ENCODE measurements at regions not wholly inside any gene's neighbourhood (a gene's known extent, or its start where the extent isn't known, plus 50 kb on each side); places are given as distances from the start of the nearest gene placed in this dataset.
A peak's percentile ranks its signal among the peaks of the same experiment; 100 is the strongest.

GRCh38 chr22:48800036-48800885 lies 1027.4 kb downstream of the BRD1 start:
- 79% methylated on average over 23 of the region's 23 CpGs for WGBS, 2 donors
- DNase-seq, result no peak
- Histone ChIP-seq H3K36me3 (no peaks in the 10 kb centered on the region), H3K4me1 (peaks cover 0 to 8% (median 0%) of the 10 kb centered on the region in 4 donors), H3K27ac (no peak overlapping the region), H3K27me3 (peaks cover 0 to 14% (median 5%) of the 10 kb centered on the region in 3 donors), H3K9me3 (no peaks in the 10 kb centered on the region), H3K4me3 (no peak overlapping the region)
- intact Hi-C loops (cut with DNase I), result no loop called here
- TF ChIP-seq POLR2AphosphoS5 (IDR thresholded peaks at IDR 0.05), result no peak
- TF ChIP-seq EP300 (IDR thresholded peaks at IDR 0.05), result no peak
- no peak for TF ChIP-seq POLR2A (IDR thresholded peaks at IDR 0.05)
- TF ChIP-seq CTCF (IDR thresholded peaks at IDR 0.05), result no peak

- Histone ChIP-seq H3K4me1 (no peaks in the 10 kb centered on the region), H3K9me3 (no peaks in the 10 kb centered on the region), H3K27me3 (peaks cover 0 to 8% (median 0%) of the 10 kb centered on the region in 3 donors), H3K27ac (no peak overlapping the region), H3K4me3 (no peak overlapping the region), H3K36me3 (no peaks in the 10 kb centered on the region)
- intact Hi-C loops (cut with DNase I), result no loop called here
- DNase-seq, result peak; percentile 26
- 85 to 90% methylated on average over 18 of the region's 18 CpGs for WGBS, 2 donors
- TF ChIP-seq POLR2A (IDR thresholded peaks at IDR 0.05) (no peak), POLR2AphosphoS5 (IDR thresholded peaks at IDR 0.05) (no peak), CTCF (IDR thresholded peaks at IDR 0.05) (no peak), EP300 (IDR thresholded peaks at IDR 0.05) (no peak)
These were observed 1028.3 kb downstream of the BRD1 start for GRCh38 chr22:48799227-48799970.

- H3K27me3 ChIP-seq, result peaks cover 0 to 4% (median 0%) of the 10 kb centered on the region in 3 donors
- DNase-seq, result peak; percentile 45
- intact Hi-C loops (cut with DNase I), result no loop called here
- H3K36me3 ChIP-seq, result no peaks in the 10 kb centered on the region
- 83 to 87% methylated on average over 31 of the region's 31 CpGs for WGBS, 2 donors
- H3K4me3 ChIP-seq, result no peak overlapping the region
- H3K9me3 ChIP-seq, result no peaks in the 10 kb centered on the region
- no peak for TF ChIP-seq EP300 (IDR thresholded peaks at IDR 0.05)
- no peak for TF ChIP-seq POLR2AphosphoS5 (IDR thresholded peaks at IDR 0.05)
- TF ChIP-seq CTCF (IDR thresholded peaks at IDR 0.05), result no peak
- TF ChIP-seq POLR2A (IDR thresholded peaks at IDR 0.05), result no peak
- no peaks in the 10 kb centered on the region for H3K4me1 ChIP-seq
- no peak overlapping the region for H3K27ac ChIP-seq
These were observed 1029.1 kb downstream of the BRD1 start for GRCh38 chr22:48798281-48799226.

GRCh38 chr22:48797731-48798130 lies 1029.9 kb downstream of the BRD1 start:
- Histone ChIP-seq H3K27me3 (no peaks in the 10 kb centered on the region), H3K4me3 (no peak overlapping the region), H3K4me1 (no peaks in the 10 kb centered on the region), H3K9me3 (no peaks in the 10 kb centered on the region), H3K27ac (no peak overlapping the region), H3K36me3 (no peaks in the 10 kb centered on the region)
- DNase-seq, result peak; percentile 22
- WGBS, 2 donors, result 82 to 92% methylated on average over 8 of the region's 8 CpGs
- TF ChIP-seq POLR2AphosphoS5 (IDR thresholded peaks at IDR 0.05), result no peak
- intact Hi-C loops (cut with DNase I), result no loop called here
